IPS-18a (cell line): ENCODE measurements at regions not wholly inside any gene's neighbourhood (a gene's known extent, or its start where the extent isn't known, plus 50 kb on each side); places are given as distances from the start of the nearest gene placed in this dataset.
A peak's percentile ranks its signal among the peaks of the same experiment; 100 is the strongest.

Source experiments
- H3K27ac ChIP-seq: one replicate; pipeline ENCODE4 v1.5.1; 2013; ENCODE audit warnings: low read length
- H3K27me3 ChIP-seq: one replicate; pipeline ENCODE4 v1.6.1; 2013; ENCODE audit warnings: mild to moderate bottlenecking, low read length; ENCODE audit not compliant: control insufficient read depth, insufficient read depth
- H3K36me3 ChIP-seq: one replicate; pipeline ENCODE4 v1.6.1; 2013; ENCODE audit warnings: low read depth, low read length; ENCODE audit not compliant: control insufficient read depth
- H3K4me1 ChIP-seq: one replicate; pipeline ENCODE4 v1.6.1; 2013; ENCODE audit warnings: low read depth, low read length; ENCODE audit not compliant: control insufficient read depth
- H3K4me3 ChIP-seq: one replicate; pipeline ENCODE4 v1.5.1; 2013; ENCODE audit warnings: low read length
- H3K9ac ChIP-seq: one replicate; pipeline ENCODE4 v1.6.1; 2013; ENCODE audit warnings: mild to moderate bottlenecking, low read length, moderate library complexity
- H3K9me3 ChIP-seq: one replicate; pipeline ENCODE4 v1.6.1; 2013; ENCODE audit warnings: low read depth, low read length; ENCODE audit not compliant: control insufficient read depth

GRCh38 chr1:8267307-8267706 is 50.6 kb upstream of the SLC45A1 start:
- Histone ChIP-seq H3K4me3 (no peak overlapping the region), H3K36me3 (no peaks in the 10 kb centered on the region), H3K4me1 (peaks cover 19% of the 10 kb centered on the region), H3K9me3 (no peaks in the 10 kb centered on the region), H3K27me3 (no peaks in the 10 kb centered on the region), H3K9ac (peak overlapping the region; percentile 54), H3K27ac (peak overlapping the region; percentile 66)

DNA sequence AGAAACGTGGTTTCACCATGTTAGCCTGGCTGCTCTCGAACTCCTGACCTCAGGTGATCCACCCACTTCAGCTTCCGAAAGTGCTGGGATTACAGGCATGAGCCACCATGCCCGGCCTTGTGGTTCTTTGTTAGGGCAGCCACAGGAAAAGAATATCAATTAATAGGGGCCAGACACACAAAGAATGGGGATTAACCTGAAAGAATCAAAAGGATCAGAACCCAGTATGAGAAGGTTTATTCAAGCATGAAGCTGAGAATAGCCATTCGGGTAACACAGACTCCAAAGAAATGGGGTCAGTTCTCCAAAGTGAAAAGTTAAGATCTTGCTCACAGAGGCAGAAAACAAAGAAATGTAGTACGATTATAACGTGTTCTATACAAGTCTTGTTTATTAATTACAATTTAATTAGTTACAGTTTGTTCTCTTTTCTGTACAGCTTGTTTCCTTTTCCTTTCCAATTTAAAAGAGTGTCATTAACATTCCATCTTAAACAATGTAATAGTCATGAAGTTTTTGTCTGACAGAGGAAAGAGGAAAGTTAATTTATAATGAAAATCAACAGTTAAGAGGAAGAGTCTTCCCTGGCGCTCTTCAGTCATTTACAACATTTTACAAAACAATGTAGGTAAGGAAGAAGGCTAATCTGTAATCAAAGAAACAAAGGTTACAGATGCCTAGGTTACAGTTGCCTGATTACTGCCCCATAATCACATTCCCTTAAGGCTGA is 51.3 kb upstream of the SLC45A1 start:
- H3K27ac ChIP-seq: peak overlapping the region; percentile 64
- peaks cover 19% of the 10 kb centered on the region for H3K4me1 ChIP-seq
- peak overlapping the region; percentile 54 for H3K9ac ChIP-seq
- no peaks in the 10 kb centered on the region for H3K36me3 ChIP-seq
- H3K9me3 ChIP-seq: no peaks in the 10 kb centered on the region
- no peaks in the 10 kb centered on the region for H3K27me3 ChIP-seq
- no peak overlapping the region for H3K4me3 ChIP-seq

GRCh38 chr1:8263791-8264190 is 54.1 kb upstream of the SLC45A1 start:
- Histone ChIP-seq H3K9me3 (no peaks in the 10 kb centered on the region), H3K27ac (no peak overlapping the region), H3K4me3 (no peak overlapping the region), H3K9ac (no peak overlapping the region), H3K36me3 (no peaks in the 10 kb centered on the region), H3K27me3 (no peaks in the 10 kb centered on the region), H3K4me1 (peaks cover 28% of the 10 kb centered on the region)

GRCh38 chr1:8261398-8261762 is 56.5 kb upstream of the SLC45A1 start:
- H3K27ac ChIP-seq: no peak overlapping the region
- H3K4me3 ChIP-seq: no peak overlapping the region
- H3K36me3 ChIP-seq: no peaks in the 10 kb centered on the region
- H3K27me3 ChIP-seq: no peaks in the 10 kb centered on the region
- no peaks in the 10 kb centered on the region for H3K9me3 ChIP-seq
- H3K4me1 ChIP-seq: peaks cover 11% of the 10 kb centered on the region
- no peak overlapping the region for H3K9ac ChIP-seq

- no peak overlapping the region for H3K27ac ChIP-seq
- H3K9ac ChIP-seq: no peak overlapping the region
- no peaks in the 10 kb centered on the region for H3K36me3 ChIP-seq
- no peaks in the 10 kb centered on the region for H3K27me3 ChIP-seq
- no peak overlapping the region for H3K4me3 ChIP-seq
- peaks cover 11% of the 10 kb centered on the region for H3K4me1 ChIP-seq
- H3K9me3 ChIP-seq: no peaks in the 10 kb centered on the region
Observed at GRCh38 chr1:8259498-8260290, 58.2 kb upstream of the SLC45A1 start.

DNA sequence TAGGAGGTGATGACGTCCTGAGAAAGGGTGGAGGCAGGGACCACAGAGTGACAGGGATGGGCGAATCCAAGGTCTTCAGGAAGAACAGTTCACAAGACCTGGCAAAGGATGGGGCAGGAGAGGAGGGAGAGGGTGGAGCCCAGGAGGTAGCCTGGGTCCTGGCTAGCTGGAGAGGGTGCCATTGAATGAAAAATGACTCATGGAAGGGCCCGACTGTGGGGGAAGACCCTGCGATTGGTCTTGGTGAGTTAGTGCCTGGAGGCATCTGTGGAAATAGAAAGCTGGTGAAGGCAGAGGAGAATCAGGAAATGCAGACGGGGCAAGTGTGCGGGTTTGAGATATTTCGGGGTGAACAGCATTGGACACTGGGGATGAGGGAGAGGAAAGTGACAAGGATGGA is 60.3 kb upstream of the SLC45A1 start:
- H3K27ac ChIP-seq: no peak overlapping the region
- H3K9me3 ChIP-seq: no peaks in the 10 kb centered on the region
- no peak overlapping the region for H3K4me3 ChIP-seq
- H3K9ac ChIP-seq: no peak overlapping the region
- peaks cover 11% of the 10 kb centered on the region for H3K4me1 ChIP-seq
- no peaks in the 10 kb centered on the region for H3K36me3 ChIP-seq
- no peaks in the 10 kb centered on the region for H3K27me3 ChIP-seq

DNA sequence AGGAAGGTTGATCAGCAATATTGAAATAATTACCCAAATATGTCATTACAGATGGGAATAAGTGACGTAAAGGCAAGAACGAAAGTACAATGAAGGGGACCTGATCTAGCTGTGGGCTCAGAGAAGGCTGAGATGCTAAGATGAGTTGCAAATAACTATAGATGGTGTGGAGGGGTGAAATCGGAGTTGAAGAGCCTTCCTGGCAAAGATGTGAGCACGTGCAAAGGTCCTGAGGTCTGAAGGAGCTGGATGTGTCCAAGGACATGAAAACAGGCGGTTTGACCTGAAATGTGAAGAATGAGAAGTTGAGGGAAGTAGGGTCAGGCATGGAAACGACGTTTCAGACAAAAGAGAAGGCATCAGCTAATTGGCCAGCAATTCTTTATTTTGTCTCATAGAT is 61.6 kb upstream of the SLC45A1 start:
- Histone ChIP-seq H3K4me3 (no peak overlapping the region), H3K27me3 (no peaks in the 10 kb centered on the region), H3K9me3 (no peaks in the 10 kb centered on the region), H3K27ac (no peak overlapping the region), H3K36me3 (no peaks in the 10 kb centered on the region), H3K4me1 (peaks cover 11% of the 10 kb centered on the region), H3K9ac (no peak overlapping the region)

DNA sequence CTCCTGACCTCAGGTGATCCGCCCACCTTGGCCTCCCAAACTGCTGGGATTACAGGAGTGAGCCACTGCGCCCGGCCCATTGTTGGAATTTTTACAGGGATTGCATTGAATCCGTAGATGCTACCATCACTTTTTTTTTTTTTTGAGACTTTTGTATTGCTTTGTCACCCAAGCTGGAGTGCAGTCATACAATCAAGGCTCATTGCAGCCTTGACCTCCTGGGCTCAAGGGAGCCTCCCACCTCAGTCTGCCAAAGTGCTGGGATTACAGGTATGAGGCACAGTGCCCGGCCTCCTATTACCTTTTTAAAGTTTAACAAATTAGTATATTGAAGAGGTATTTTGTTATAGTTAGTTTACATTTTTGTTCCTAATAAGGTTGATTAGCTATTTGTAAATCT is 62.2 kb upstream of the SLC45A1 start:
- Histone ChIP-seq H3K4me3 (no peak overlapping the region), H3K27ac (no peak overlapping the region), H3K9ac (no peak overlapping the region), H3K27me3 (no peaks in the 10 kb centered on the region), H3K9me3 (no peaks in the 10 kb centered on the region), H3K4me1 (peaks cover 11% of the 10 kb centered on the region), H3K36me3 (no peaks in the 10 kb centered on the region)

GRCh38 chr1:8252266-8252951 is 65.5 kb upstream of the SLC45A1 start:
- no peak overlapping the region for H3K9ac ChIP-seq
- H3K27ac ChIP-seq: no peak overlapping the region
- H3K27me3 ChIP-seq: no peaks in the 10 kb centered on the region
- no peak overlapping the region for H3K4me3 ChIP-seq
- H3K36me3 ChIP-seq: no peaks in the 10 kb centered on the region
- no peaks in the 10 kb centered on the region for H3K4me1 ChIP-seq
- no peaks in the 10 kb centered on the region for H3K9me3 ChIP-seq

DNA sequence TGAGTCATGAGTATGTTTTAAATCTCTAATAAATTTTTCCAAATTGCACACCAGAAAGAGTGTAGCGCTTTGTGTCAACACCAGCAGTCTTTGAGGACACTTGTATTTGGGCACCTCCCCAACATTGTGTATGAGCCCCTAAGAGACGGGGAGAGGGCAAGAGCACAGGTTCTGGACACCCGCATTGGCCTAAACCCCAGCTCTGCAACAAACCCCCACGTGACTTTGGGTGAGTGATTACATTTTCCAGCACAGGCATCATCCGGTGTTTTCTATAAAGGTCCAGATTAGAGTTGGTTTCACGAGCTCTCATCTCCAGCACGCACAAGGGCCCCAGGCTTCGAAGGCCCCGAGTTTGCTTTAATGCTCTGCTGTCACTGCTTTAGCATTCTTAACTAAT is 66.3 kb upstream of the SLC45A1 start:
- H3K4me1 ChIP-seq: no peaks in the 10 kb centered on the region
- H3K4me3 ChIP-seq: no peak overlapping the region
- H3K27ac ChIP-seq: no peak overlapping the region

DNA sequence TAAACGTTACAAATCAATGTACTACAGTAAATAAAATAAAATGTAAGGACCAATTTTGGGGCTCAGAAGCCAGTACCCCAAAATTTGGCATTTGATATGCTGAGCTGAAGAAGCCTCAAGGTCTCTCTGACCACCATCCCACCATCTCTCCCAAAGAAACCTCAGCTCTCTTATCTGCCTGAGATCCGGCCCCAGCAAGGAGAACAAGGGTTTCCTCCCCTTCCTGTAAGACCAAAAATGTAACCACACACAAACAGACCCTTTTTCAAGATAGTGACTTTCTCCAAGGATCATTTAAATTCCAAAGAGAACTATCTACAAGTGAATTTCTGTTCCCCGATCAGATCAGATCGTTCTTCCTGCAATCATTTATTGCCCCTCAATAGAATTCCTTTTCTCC is 68.1 kb upstream of the SLC45A1 start:
- Histone ChIP-seq H3K9me3 (no peaks in the 10 kb centered on the region), H3K27ac (no peak overlapping the region), H3K9ac (no peak overlapping the region), H3K27me3 (no peaks in the 10 kb centered on the region), H3K4me3 (no peak overlapping the region), H3K4me1 (no peaks in the 10 kb centered on the region), H3K36me3 (no peaks in the 10 kb centered on the region)

More for the DNA sequence above, 66.3 kb upstream of the SLC45A1 start:
- no peaks in the 10 kb centered on the region for H3K36me3 ChIP-seq
- no peaks in the 10 kb centered on the region for H3K9me3 ChIP-seq
- no peak overlapping the region for H3K9ac ChIP-seq
- no peaks in the 10 kb centered on the region for H3K27me3 ChIP-seq
